Natural killer cell treated with Interleukin-12 subunit alpha and Interleukin-12 subunit beta and Interleukin-15 and Interleukin-18, amount 100 ng/mL, for 72 hours (primary cell): ENCODE measurements at regions not wholly inside any gene's neighbourhood (a gene's known extent, or its start where the extent isn't known, plus 50 kb on each side); places are given as distances from the start of the nearest gene placed in this dataset.

Experiments used
- ATAC-seq, 2 donors: fragments of 150-1000 bp; cut with Tn5 transposase in 1 of 2; sonication (Bioruptor Pico), chemical (Tn5 transposase) in 1 of 2; 2 replicates each; pipeline ENCODE4 v1.10.0; 2021
- DNase-seq: peaks from one replicate; pipeline ENCODE4 v3.0.0; 2022; ENCODE audit warnings: low spot score
- H3K27ac Mint-ChIP-seq, 2 donors: 1 replicate in 1 of 2; 2 replicates in 1 of 2; pipeline ENCODE4 v1.8.0; 2022; ENCODE audit warnings: mixed read lengths in 2 of 2, mild to moderate bottlenecking in 1 of 2, moderate library complexity in 1 of 2
- H3K27me3 Mint-ChIP-seq, 2 donors: 1 replicate in 1 of 2; 2 replicates in 1 of 2; pipeline ENCODE4 v1.8.0; 2022; ENCODE audit warnings: mixed read lengths in 2 of 2
- H3K36me3 Mint-ChIP-seq: one replicate; pipeline ENCODE4 v1.8.0; 2022; ENCODE audit warnings: mixed read lengths
- H3K4me1 Mint-ChIP-seq, 2 donors: 1 replicate in 1 of 2; 2 replicates in 1 of 2; pipeline ENCODE4 v1.8.0; 2022; ENCODE audit warnings: low read depth in 2 of 2, mixed read lengths in 2 of 2, mild to moderate bottlenecking in 1 of 2
- H3K4me3 Mint-ChIP-seq: one replicate; pipeline ENCODE4 v1.8.0; 2022; ENCODE audit warnings: mixed read lengths
- H3K9me3 Mint-ChIP-seq: 2 replicates; pipeline ENCODE4 v1.8.0; 2022; ENCODE audit warnings: mixed read lengths

GRCh38 chr5:173717959-173718358 lies 101.5 kb upstream of the BOD1 start:
- Mint-ChIP-seq H3K36me3 (no peaks in the 10 kb centered on the region), H3K4me1 (no peaks in the 10 kb centered on the region), H3K9me3 (no peaks in the 10 kb centered on the region), H3K27ac (no peak overlapping the region), H3K4me3 (no peak overlapping the region), H3K27me3 (peaks cover 7 to 15% of the 10 kb centered on the region in 2 donors)
- DNase-seq (no peak), ATAC-seq (no peak)

DNA sequence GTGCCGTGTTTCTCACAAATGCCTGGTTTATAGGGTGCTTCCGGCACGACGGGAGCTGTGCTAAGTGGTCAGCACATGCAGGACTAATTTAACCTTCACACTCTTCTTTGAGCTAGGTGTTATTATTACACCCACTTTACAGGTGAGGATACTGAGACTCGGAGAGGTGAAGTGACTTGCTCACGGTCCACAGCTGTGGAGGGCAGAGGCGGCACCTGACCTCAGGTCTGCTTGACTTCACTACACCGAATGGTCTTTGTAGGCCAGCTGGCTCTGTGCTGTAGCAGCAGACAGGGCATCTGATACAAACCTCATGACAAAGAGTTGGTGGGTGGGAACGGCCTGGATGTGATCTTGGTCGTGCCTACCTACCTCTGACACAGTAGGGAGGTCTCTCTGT lies 102.0 kb upstream of the BOD1 start:
- Mint-ChIP-seq H3K4me3 (no peak overlapping the region), H3K9me3 (no peaks in the 10 kb centered on the region), H3K36me3 (no peaks in the 10 kb centered on the region), H3K27me3 (peaks cover 7 to 15% of the 10 kb centered on the region in 2 donors), H3K27ac (no peak overlapping the region), H3K4me1 (no peaks in the 10 kb centered on the region)
- DNase-seq (no peak), ATAC-seq (no peak)

- DNase-seq (no peak), ATAC-seq (no peak)
- Mint-ChIP-seq H3K36me3 (no peaks in the 10 kb centered on the region), H3K4me3 (no peak overlapping the region), H3K9me3 (no peaks in the 10 kb centered on the region), H3K27me3 (peaks cover 7 to 15% of the 10 kb centered on the region in 2 donors), H3K27ac (no peak overlapping the region), H3K4me1 (no peaks in the 10 kb centered on the region)
Measured at GRCh38 chr5:173719731-173720082, 103.3 kb upstream of the BOD1 start.

DNA sequence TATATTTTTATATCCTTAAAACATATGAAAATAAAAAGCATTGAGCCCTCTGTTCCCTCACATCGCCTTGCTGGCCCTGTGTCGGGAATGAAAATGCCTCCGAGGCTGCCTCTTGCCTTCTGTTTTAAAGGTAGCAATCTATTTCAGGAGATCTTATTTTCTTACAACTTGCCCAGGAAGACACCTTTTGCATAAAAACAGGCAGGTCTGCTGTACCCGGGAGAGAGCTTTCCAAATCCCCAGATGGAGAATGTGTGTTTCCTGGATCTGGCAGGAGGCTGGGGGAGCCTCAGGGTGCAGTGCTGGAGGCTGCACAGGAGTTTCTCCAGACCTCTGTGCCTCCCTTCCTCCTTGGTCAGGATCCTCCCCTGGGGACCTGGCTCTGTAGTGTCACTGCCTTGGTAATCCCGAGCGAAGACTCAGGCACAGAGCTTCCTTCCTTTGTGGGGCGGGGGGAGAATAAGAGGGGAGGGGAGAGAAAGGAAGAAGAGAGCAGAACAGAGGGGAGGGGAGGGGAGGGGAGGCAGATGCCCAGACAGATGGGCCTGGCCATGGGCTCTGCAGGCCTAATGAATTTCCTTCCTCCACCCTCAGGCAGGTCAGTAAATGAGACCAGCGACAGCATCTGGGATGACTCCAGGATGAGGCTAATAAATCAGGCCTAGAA lies 104.0 kb upstream of the BOD1 start:
- no peak for ATAC-seq
- Mint-ChIP-seq H3K4me3 (no peak overlapping the region), H3K4me1 (no peaks in the 10 kb centered on the region), H3K9me3 (no peaks in the 10 kb centered on the region), H3K27ac (no peak overlapping the region), H3K36me3 (no peaks in the 10 kb centered on the region), H3K27me3 (peaks cover 7 to 15% of the 10 kb centered on the region in 2 donors)
- DNase-seq: no peak

DNA sequence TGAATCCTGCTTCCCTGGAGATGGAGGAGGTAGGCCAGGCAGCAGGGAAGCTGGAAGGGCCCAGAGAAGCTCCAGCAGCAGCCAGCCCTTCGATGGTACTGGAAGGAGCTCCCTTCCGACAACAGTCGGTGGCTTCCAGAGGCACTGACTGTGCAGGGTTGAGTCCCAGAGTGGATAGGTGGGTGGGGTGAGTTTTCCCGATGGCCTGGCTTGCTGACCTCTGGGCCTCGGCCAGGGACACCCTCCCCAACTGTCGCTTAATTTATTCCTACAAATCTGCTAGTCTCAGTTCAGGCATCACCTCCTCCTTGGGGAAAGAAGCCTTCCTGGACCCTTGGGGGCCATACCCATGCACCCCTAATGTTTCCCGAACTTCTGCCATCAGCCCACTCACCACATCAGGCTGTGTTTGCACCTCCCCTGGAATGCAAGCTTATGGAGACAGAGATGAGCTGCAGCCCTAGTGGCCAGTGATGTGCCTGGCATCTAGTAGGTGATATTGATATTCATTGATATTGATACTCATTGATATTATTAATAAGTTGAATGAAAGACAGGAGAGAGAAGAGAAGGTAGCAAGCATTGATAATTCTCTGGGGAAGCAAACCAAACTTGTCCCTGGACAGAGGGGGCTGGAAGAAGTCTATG lies 104.6 kb upstream of the BOD1 start:
- no peaks in the 10 kb centered on the region for H3K36me3 Mint-ChIP-seq
- H3K4me1 Mint-ChIP-seq: no peaks in the 10 kb centered on the region
- no peak overlapping the region for H3K27ac Mint-ChIP-seq
- peaks cover 7 to 15% of the 10 kb centered on the region in 2 donors for H3K27me3 Mint-ChIP-seq
- H3K4me3 Mint-ChIP-seq: no peak overlapping the region
- no peaks in the 10 kb centered on the region for H3K9me3 Mint-ChIP-seq
- no peak for ATAC-seq
- no peak for DNase-seq

GRCh38 chr5:173721601-173722232 lies 105.3 kb upstream of the BOD1 start:
- Mint-ChIP-seq H3K27me3 (peaks cover 7 to 12% of the 10 kb centered on the region in 2 donors), H3K4me1 (no peaks in the 10 kb centered on the region), H3K27ac (no peak overlapping the region), H3K4me3 (no peak overlapping the region), H3K9me3 (no peaks in the 10 kb centered on the region), H3K36me3 (no peaks in the 10 kb centered on the region)
- no peak for ATAC-seq
- no peak for DNase-seq

DNA sequence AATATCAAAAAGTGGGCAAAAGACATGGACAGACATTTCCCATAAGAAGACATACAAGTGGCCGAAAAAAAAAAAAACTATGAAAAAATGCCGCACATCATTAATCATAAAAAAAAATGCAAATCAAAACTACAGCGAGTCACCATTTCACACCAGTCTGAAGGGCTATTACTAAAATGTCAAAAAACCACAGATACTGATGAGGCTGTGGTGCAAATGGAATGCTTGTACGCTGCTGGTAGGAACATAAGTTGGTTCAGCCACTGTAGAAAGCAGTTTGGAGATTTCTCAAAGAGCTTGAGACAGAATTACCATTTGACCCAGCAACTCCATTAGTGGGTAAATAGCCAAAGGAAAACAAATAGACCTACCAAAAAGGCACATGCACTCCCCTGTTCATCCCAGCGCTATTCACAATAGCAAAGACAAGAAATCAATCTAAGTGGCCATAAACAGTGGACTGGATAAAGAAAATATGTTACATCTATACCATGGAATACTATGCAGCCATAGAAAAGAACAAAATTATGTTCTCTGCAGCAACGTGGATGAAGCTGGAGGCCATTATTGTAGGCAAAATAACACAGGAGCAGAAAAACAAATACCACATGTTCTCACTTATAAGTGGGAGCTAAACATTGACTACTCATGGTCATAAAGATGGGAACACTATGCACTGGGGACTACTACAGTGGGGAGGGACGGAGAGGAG lies 110.6 kb upstream of the BOD1 start:
- no peak for ATAC-seq
- H3K4me1 Mint-ChIP-seq: no peaks in the 10 kb centered on the region

GRCh38 chr5:173727839-173728778 lies 111.7 kb upstream of the BOD1 start:
- H3K36me3 Mint-ChIP-seq: no peaks in the 10 kb centered on the region
- no peaks in the 10 kb centered on the region for H3K9me3 Mint-ChIP-seq
- DNase-seq (no peak), ATAC-seq (no peak)
- H3K4me3 Mint-ChIP-seq: no peak overlapping the region
- H3K4me1 Mint-ChIP-seq: no peaks in the 10 kb centered on the region
- H3K27me3 Mint-ChIP-seq: peaks cover 0 to 2% of the 10 kb centered on the region in 2 donors
- no peak overlapping the region for H3K27ac Mint-ChIP-seq

More for the DNA sequence above, 110.6 kb upstream of the BOD1 start:
- no peaks in the 10 kb centered on the region for H3K36me3 Mint-ChIP-seq
- H3K27ac Mint-ChIP-seq: no peak overlapping the region
- H3K4me3 Mint-ChIP-seq: no peak overlapping the region
- H3K27me3 Mint-ChIP-seq: peaks cover 0 to 8% of the 10 kb centered on the region in 2 donors
- no peaks in the 10 kb centered on the region for H3K9me3 Mint-ChIP-seq
- no peak for DNase-seq

DNA sequence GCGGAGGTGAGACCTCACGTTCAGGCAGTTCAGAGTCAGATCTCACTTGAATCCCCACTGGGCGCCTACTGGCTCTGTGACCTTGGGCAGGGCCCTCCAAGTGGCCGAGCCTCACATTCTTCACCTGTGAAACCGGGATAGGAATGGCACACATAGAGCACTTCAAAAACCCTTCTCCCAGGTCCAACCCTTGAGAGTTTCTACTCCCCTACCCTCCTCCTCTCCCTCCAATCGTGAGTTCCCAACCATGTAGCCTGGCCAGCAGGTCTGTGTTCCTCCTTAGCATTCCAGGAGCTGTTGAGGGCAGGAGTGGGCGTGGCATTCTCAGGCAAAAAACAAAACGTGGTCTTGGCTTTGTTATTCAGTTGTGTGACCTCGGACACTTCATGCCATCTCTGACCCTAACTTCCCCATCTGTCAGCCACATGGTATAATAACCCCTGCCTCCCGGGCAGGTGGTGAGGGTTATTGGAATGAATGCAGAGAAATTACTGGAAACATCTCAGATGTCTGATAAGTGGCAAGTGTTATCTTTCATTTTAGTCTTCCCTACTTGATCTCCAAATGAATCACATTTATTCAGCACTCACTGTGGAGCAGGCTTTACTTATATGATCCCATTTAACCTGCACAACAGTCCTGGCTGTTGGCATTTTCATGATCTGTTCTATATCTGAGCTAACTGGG lies 112.8 kb upstream of the BOD1 start:
- DNase-seq (no peak), ATAC-seq (no peak)
- H3K9me3 Mint-ChIP-seq: no peaks in the 10 kb centered on the region
- H3K27me3 Mint-ChIP-seq: peaks cover 0 to 2% of the 10 kb centered on the region in 2 donors
- H3K4me3 Mint-ChIP-seq: no peak overlapping the region
- H3K36me3 Mint-ChIP-seq: no peaks in the 10 kb centered on the region
- H3K27ac Mint-ChIP-seq: no peak overlapping the region
- H3K4me1 Mint-ChIP-seq: no peaks in the 10 kb centered on the region

DNA sequence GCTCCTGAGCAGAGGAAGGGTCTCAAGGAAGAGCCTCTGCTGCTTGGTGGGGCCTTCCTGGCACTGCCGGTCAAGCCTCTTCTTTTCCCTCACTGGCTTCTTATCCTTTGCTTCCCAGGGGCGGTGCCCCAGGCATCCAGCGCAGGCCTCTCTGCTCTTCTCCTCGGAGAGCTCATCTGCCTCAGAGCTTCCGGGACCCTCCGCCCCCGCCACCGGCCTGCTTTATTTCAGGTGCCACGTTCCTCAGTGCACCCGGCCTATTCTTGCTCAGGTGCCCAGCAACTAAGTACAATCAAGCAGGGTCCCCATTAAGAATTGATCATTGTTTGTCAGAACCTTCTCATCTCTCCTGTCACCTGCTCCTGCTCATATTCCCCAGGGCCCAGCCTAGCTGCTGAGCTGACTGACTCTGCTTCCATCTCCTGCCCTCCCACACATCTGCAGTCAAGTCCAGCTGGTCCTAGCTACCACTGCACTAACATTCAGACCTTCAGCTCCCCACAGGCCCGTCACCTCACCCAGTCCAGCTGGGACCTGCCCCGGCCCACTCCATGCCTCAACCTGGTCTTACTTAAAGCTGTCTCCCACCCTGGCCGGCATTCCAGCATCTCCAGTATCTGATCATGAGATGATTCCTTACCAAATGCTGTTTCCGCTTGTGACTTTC lies 114.3 kb upstream of the BOD1 start:
- no peaks in the 10 kb centered on the region for H3K36me3 Mint-ChIP-seq
- no peaks in the 10 kb centered on the region for H3K9me3 Mint-ChIP-seq
- H3K27me3 Mint-ChIP-seq: peaks cover 0 to 2% of the 10 kb centered on the region in 2 donors

GRCh38 chr5:173733021-173733420 lies 116.6 kb upstream of the BOD1 start:
- peaks cover 0 to 2% of the 10 kb centered on the region in 2 donors for H3K27me3 Mint-ChIP-seq
- no peaks in the 10 kb centered on the region for H3K9me3 Mint-ChIP-seq
- H3K4me1 Mint-ChIP-seq: no peaks in the 10 kb centered on the region
- H3K36me3 Mint-ChIP-seq: no peaks in the 10 kb centered on the region
- H3K4me3 Mint-ChIP-seq: no peak overlapping the region
- no peak for ATAC-seq
- H3K27ac Mint-ChIP-seq: no peak overlapping the region
- no peak for DNase-seq

More for the DNA sequence above, 114.3 kb upstream of the BOD1 start:
- ATAC-seq (no peak), DNase-seq (no peak)
- Mint-ChIP-seq H3K4me1 (no peaks in the 10 kb centered on the region), H3K4me3 (no peak overlapping the region), H3K27ac (no peak overlapping the region)

- ATAC-seq (no peak), DNase-seq (no peak)
- peaks cover 0 to under 1% of the 10 kb centered on the region in 2 donors for H3K27me3 Mint-ChIP-seq
- no peaks in the 10 kb centered on the region for H3K4me1 Mint-ChIP-seq
- no peak overlapping the region for H3K27ac Mint-ChIP-seq
- no peaks in the 10 kb centered on the region for H3K9me3 Mint-ChIP-seq
- H3K4me3 Mint-ChIP-seq: no peak overlapping the region
- H3K36me3 Mint-ChIP-seq: no peaks in the 10 kb centered on the region
Measured at GRCh38 chr5:173733425-173733824, 117.0 kb upstream of the BOD1 start.
